Liver (tissue), 8 donors: ENCODE measurements at regions not wholly inside any gene's neighbourhood (a gene's known extent, or its start where the extent isn't known, plus 50 kb on each side); places are given as distances from the start of the nearest gene placed in this dataset.

Source experiments
- DNase-seq: peaks from one replicate; pipeline ENCODE4 v3.0.0-alpha.2; 2017; ENCODE audit warnings: low spot score
- H3K27ac ChIP-seq, 2 donors: one replicate each; pipeline ENCODE4 v1.7.0; 2013; ENCODE audit warnings: inconsistent platforms in 2 of 2, low read length in 2 of 2, control low read depth in 1 of 2, low read depth in 1 of 2, mild to moderate bottlenecking in 1 of 2
- H3K27me3 ChIP-seq, 4 donors: one replicate each; pipeline versions ENCODE4 v1.6.1 to v1.7.0; 2013; ENCODE audit warnings: low read length in 3 of 4, inconsistent platforms in 1 of 4, mild to moderate bottlenecking in 1 of 4, moderate library complexity in 1 of 4; ENCODE audit not compliant: control insufficient read depth in 4 of 4, insufficient read depth in 4 of 4
- H3K36me3 ChIP-seq, 4 donors: one replicate each; pipeline versions ENCODE4 v1.6.1 to v1.7.0; 2013; ENCODE audit warnings: low read length in 3 of 4, mild to moderate bottlenecking in 3 of 4, low read depth in 1 of 4, moderate library complexity in 1 of 4; ENCODE audit not compliant: control insufficient read depth in 4 of 4, insufficient read depth in 3 of 4
- H3K4me1 ChIP-seq, 4 donors: one replicate each; pipeline versions ENCODE4 v1.6.1 to v1.7.0; 2013; ENCODE audit warnings: low read length in 3 of 4, mild to moderate bottlenecking in 3 of 4, moderate library complexity in 1 of 4; ENCODE audit not compliant: control insufficient read depth in 4 of 4, insufficient read depth in 4 of 4
- H3K4me3 ChIP-seq, 3 donors: one replicate each; pipeline versions ENCODE4 v1.6.1 to v1.7.0; 2013; ENCODE audit warnings: low read length in 3 of 3, control low read depth in 1 of 3, low read depth in 1 of 3, mild to moderate bottlenecking in 1 of 3
- H3K9ac ChIP-seq, 2 donors: one replicate each; pipeline ENCODE4 v1.7.0; 2013; ENCODE audit warnings: low read length in 2 of 2, mild to moderate bottlenecking in 2 of 2, moderate library complexity in 2 of 2, control low read depth in 1 of 2, low read depth in 1 of 2
- H3K9me3 ChIP-seq, 4 donors: one replicate each; pipeline versions ENCODE4 v1.6.1 to v1.7.0; 2013; ENCODE audit warnings: low read length in 3 of 4; ENCODE audit not compliant: control insufficient read depth in 4 of 4
- ATF3 ChIP-seq: IDR thresholded peaks from 2 replicates; pipeline ENCODE4 v1.6.1; 2016; ENCODE audit warnings: antibody characterized with exemption
- CTCF ChIP-seq: fragments of 150-350 bp; IDR thresholded peaks from 2 replicates; pipeline ENCODE4 v1.5.1; 2017; ENCODE audit warnings: improper control_type of control experiment, low read depth, low read length; ENCODE audit not compliant: missing input control
- EGR1 ChIP-seq, 2 donors: IDR thresholded peaks; 2 replicates each; pipeline ENCODE4 v1.6.1; 2016 to 2018; ENCODE audit warnings: antibody characterized with exemption in 2 of 2, low read depth in 2 of 2
- FOXA1 ChIP-seq: IDR thresholded peaks from 2 replicates; pipeline ENCODE4 v1.6.1; 2016; ENCODE audit warnings: antibody characterized with exemption
- FOXA2 ChIP-seq: IDR thresholded peaks from 2 replicates; pipeline ENCODE4 v1.6.1; 2016; ENCODE audit warnings: antibody characterized with exemption
- GABPA ChIP-seq, 2 donors: IDR thresholded peaks in 1 of 2; conservative IDR thresholded peaks in 1 of 2; 2 replicates each; pipeline ENCODE4 v1.6.1; 2016; ENCODE audit warnings: antibody characterized with exemption in 2 of 2, mild to moderate bottlenecking in 1 of 2, moderate library complexity in 1 of 2
- HNF4A ChIP-seq, 2 donors: conservative IDR thresholded peaks; 2 replicates each; pipeline ENCODE4 v1.6.1; 2016; ENCODE audit warnings: antibody characterized with exemption in 2 of 2, mild to moderate bottlenecking in 2 of 2
- HNF4G ChIP-seq: IDR thresholded peaks from 2 replicates; pipeline ENCODE4 v1.6.1; 2016; ENCODE audit warnings: antibody characterized with exemption
- JUND ChIP-seq, 2 donors: IDR thresholded peaks; 2 replicates each; pipeline ENCODE4 v1.6.1; 2016; ENCODE audit warnings: antibody characterized with exemption in 2 of 2
- MAX ChIP-seq: IDR thresholded peaks from 2 replicates; pipeline ENCODE4 v1.6.1; 2016; ENCODE audit warnings: antibody characterized with exemption
- NR2F2 ChIP-seq: IDR thresholded peaks from 2 replicates; pipeline ENCODE4 v1.6.1; 2016; ENCODE audit warnings: antibody characterized with exemption
- RAD21 ChIP-seq, 2 donors: IDR thresholded peaks; 2 replicates each; pipeline ENCODE4 v1.6.1; 2016; ENCODE audit warnings: antibody characterized with exemption in 2 of 2, mild to moderate bottlenecking in 2 of 2
- REST ChIP-seq: IDR thresholded peaks from 2 replicates; pipeline ENCODE4 v1.6.1; 2016; ENCODE audit warnings: antibody characterized with exemption, mild to moderate bottlenecking
- RXRA ChIP-seq, 2 donors: IDR thresholded peaks; 2 replicates each; pipeline ENCODE4 v1.6.1; 2017 to 2018; ENCODE audit warnings: antibody characterized with exemption in 2 of 2, mild to moderate bottlenecking in 1 of 2
- SP1 ChIP-seq: IDR thresholded peaks from 2 replicates; pipeline ENCODE4 v1.6.1; 2018; ENCODE audit warnings: antibody characterized with exemption, mild to moderate bottlenecking
- TAF1 ChIP-seq: conservative IDR thresholded peaks from 2 replicates; pipeline ENCODE4 v1.6.1; 2016; ENCODE audit warnings: antibody characterized with exemption, mild to moderate bottlenecking
- YY1 ChIP-seq: IDR thresholded peaks from 2 replicates; pipeline ENCODE4 v1.6.1; 2016; ENCODE audit warnings: antibody characterized with exemption, mild to moderate bottlenecking
- WGBS: extraction: QIAGEN DNeasy Blood & Tissue Kit; methylation state at CpG from one replicate; pipeline ENCODE4 v1.1.7; 2013; 5-methylcytosine and 5-hydroxymethylcytosine counted together
- TF ChIP-seq, protein P1 (sequence below): IDR thresholded peaks from 2 replicates; pipeline ENCODE4 v1.6.1; 2016; ENCODE audit warnings: antibody characterized with exemption
- donor health status: healthy.
- donor health status: healthy.
- donor health status: healthy.
- donor health status: healthy.
- donor health status: healthy.

GRCh38 chr1:98256700-98257099, 335.9 kb upstream of the DPYD start:
- no peak overlapping the region for H3K9ac ChIP-seq
- DNase-seq = no peak
- WGBS = 73% methylated on average over 2 of the region's 2 CpGs
- no peak for TF ChIP-seq GABPA (IDR thresholded peaks at IDR 0.05 in 1 of 2, conservative IDR thresholded peaks at IDR 0.05 in 1 of 2)
- no peaks in the 10 kb centered on the region for H3K27me3 ChIP-seq
- no peak overlapping the region for H3K4me3 ChIP-seq
- no peaks in the 10 kb centered on the region for H3K9me3 ChIP-seq
- no peak overlapping the region for H3K27ac ChIP-seq
- no peaks in the 10 kb centered on the region for H3K4me1 ChIP-seq
- no peaks in the 10 kb centered on the region for H3K36me3 ChIP-seq

DNA sequence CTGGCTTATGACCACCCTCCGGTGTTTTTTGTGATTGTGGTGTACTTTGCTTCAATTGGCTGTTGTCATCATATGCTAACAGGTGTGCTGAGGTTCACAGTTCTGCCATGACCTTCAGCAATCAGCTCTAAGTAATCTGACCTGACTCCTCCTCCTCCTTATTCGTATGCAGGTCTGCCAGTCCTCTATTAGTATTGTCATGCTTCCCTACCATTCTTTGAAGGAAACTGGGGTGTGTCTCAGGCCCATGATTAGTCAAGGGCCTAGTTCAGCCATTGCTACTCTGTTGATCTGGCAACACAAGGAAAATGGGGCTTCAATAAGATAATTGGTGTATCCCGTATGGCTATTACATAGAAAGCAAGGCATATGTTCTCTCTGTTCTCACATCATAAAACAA, 332.3 kb upstream of the DPYD start:
- WGBS = 84% methylated on average over 3 of the region's 3 CpGs
- no peaks in the 10 kb centered on the region for H3K9me3 ChIP-seq
- no peak overlapping the region for H3K4me3 ChIP-seq
- H3K4me1 ChIP-seq = no peaks in the 10 kb centered on the region
- H3K9ac ChIP-seq = no peak overlapping the region
- H3K36me3 ChIP-seq = no peaks in the 10 kb centered on the region
- H3K27me3 ChIP-seq = no peaks in the 10 kb centered on the region
- H3K27ac ChIP-seq = no peak overlapping the region
- TF ChIP-seq TAF1 = no peak
- TF ChIP-seq MAX = no peak
- no peak for TF ChIP-seq FOXA2
- no peak for TF ChIP-seq GABPA (IDR thresholded peaks at IDR 0.05 in 1 of 2, conservative IDR thresholded peaks at IDR 0.05 in 1 of 2)
- no peak for TF ChIP-seq RAD21 (IDR thresholded peaks at IDR 0.05)
- no peak for TF ChIP-seq YY1
- no peak for TF ChIP-seq FOXA1
- no peak for TF ChIP-seq HNF4G
- TF ChIP-seq REST = no peak
- no peak for TF ChIP-seq RXRA (IDR thresholded peaks at IDR 0.05)
- no peak for TF ChIP-seq JUND (IDR thresholded peaks at IDR 0.05)
- TF ChIP-seq ATF3 = no peak
- TF ChIP-seq EGR1 (IDR thresholded peaks at IDR 0.05; ENCODE audit: low read depth in 2 of 2) = no peak
- no peak for TF ChIP-seq HNF4A (conservative IDR thresholded peaks at IDR 0.05)
- TF ChIP-seq, protein P1, sequence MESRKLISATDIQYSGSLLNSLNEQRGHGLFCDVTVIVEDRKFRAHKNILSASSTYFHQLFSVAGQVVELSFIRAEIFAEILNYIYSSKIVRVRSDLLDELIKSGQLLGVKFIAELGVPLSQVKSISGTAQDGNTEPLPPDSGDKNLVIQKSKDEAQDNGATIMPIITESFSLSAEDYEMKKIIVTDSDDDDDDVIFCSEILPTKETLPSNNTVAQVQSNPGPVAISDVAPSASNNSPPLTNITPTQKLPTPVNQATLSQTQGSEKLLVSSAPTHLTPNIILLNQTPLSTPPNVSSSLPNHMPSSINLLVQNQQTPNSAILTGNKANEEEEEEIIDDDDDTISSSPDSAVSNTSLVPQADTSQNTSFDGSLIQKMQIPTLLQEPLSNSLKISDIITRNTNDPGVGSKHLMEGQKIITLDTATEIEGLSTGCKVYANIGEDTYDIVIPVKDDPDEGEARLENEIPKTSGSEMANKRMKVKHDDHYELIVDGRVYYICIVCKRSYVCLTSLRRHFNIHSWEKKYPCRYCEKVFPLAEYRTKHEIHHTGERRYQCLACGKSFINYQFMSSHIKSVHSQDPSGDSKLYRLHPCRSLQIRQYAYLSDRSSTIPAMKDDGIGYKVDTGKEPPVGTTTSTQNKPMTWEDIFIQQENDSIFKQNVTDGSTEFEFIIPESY = no peak
- no peak for TF ChIP-seq CTCF
- no peak for TF ChIP-seq SP1
- TF ChIP-seq NR2F2 = no peak
- no peak for DNase-seq
